ENCODE measurements at regions not wholly inside any gene's neighbourhood (a gene's known extent, or its start where the extent isn't known, plus 50 kb on each side); places are given as distances from the start of the nearest gene placed in this dataset.

- Histone ChIP-seq H3K27ac (ENCODE audit: extremely low read depth, low read depth, low read length) (no peak overlapping the region), H3K9me3 (ENCODE audit: control insufficient read depth, insufficient read depth, low read depth, low read length) (no peaks in the 10 kb centered on the region), H3K36me3 (ENCODE audit: control insufficient read depth in 2 of 2, insufficient read depth in 1 of 2, low read length in 2 of 2) (no peaks in the 10 kb centered on the region), H3K4me3 (ENCODE audit: low read depth, low read length) (no peak overlapping the region), H3K4me1 (ENCODE audit: control insufficient read depth, insufficient read depth, low read length) (no peaks in the 10 kb centered on the region)
- ChIA-PET CTCF (no interaction called here), POLR2A (interaction anchor here (0.6 kb wide), 1 partner anchor 143 kb away, joined by 3 read pairs; no protein-coding TSS in a partner anchor)
- TF ChIP-seq ZNF37A (tag by site-specific recombination; IDR thresholded peaks at IDR 0.05), result no peak
- TF ChIP-seq ZXDB (tag by site-specific recombination; IDR thresholded peaks at IDR 0.05), result no peak
- TF ChIP-seq ZSCAN5A (tag by site-specific recombination; IDR thresholded peaks at IDR 0.05), result no peak
- TF ChIP-seq ZNF174 (tag by site-specific recombination; IDR thresholded peaks at IDR 0.05), result no peak
- no peak for TF ChIP-seq TSHZ1 (tag by site-specific recombination; IDR thresholded peaks at IDR 0.05; ENCODE audit: borderline replicate concordance)
- TF ChIP-seq OVOL3 (tag by site-specific recombination; IDR thresholded peaks at IDR 0.05), result no peak
- no peak for TF ChIP-seq SP3 (tag by site-specific recombination; IDR thresholded peaks at IDR 0.05)
- no peak for TF ChIP-seq ZNF169 (tag by site-specific recombination; IDR thresholded peaks at IDR 0.05)
- TF ChIP-seq ZNF76 (tag by site-specific recombination; IDR thresholded peaks at IDR 0.05; ENCODE audit: borderline replicate concordance, low read depth), result no peak
Observed at GRCh38 chr20:8972963-8973705, 95.8 kb upstream of the PLCB4 start.

- Histone ChIP-seq H3K4me1 (ENCODE audit: control insufficient read depth, insufficient read depth, low read length) (no peaks in the 10 kb centered on the region), H3K27ac (ENCODE audit: extremely low read depth, low read depth, low read length) (no peak overlapping the region), H3K9me3 (ENCODE audit: control insufficient read depth, insufficient read depth, low read depth, low read length) (no peaks in the 10 kb centered on the region), H3K36me3 (ENCODE audit: control insufficient read depth in 2 of 2, insufficient read depth in 1 of 2, low read length in 2 of 2) (no peaks in the 10 kb centered on the region), H3K4me3 (ENCODE audit: low read depth, low read length) (no peak overlapping the region)
- TF ChIP-seq ZSCAN5A (tag by site-specific recombination; IDR thresholded peaks at IDR 0.05) (no peak), ZNF707 (tag by site-specific recombination; IDR thresholded peaks at IDR 0.05) (no peak), ZFP3 (tag by site-specific recombination; IDR thresholded peaks at IDR 0.05; ENCODE audit: low read depth) (no peak), ZNF560 (tag by site-specific recombination; IDR thresholded peaks at IDR 0.05; ENCODE audit: borderline replicate concordance) (no peak), ATF2 (tag by site-specific recombination; IDR thresholded peaks at IDR 0.05; ENCODE audit: low read depth) (no peak), ZNF639 (tag by site-specific recombination; IDR thresholded peaks at IDR 0.05) (no peak), ZNF426 (tag by site-specific recombination; IDR thresholded peaks at IDR 0.05) (no peak), ZNF610 (tag by site-specific recombination; IDR thresholded peaks at IDR 0.05; ENCODE audit: borderline replicate concordance) (no peak), ZBTB20 (tag by site-specific recombination; IDR thresholded peaks at IDR 0.05) (no peak)
- ChIA-PET CTCF (no interaction called here), POLR2A (interaction anchor here (0.6 kb wide), 1 partner anchor 142 kb away, joined by 3 read pairs; no protein-coding TSS in a partner anchor)
Observed at GRCh38 chr20:8974009-8974708, 94.7 kb upstream of the PLCB4 start.

All from HEK293 (cell line).